OCI-LY7 (cell line): ENCODE measurements at regions not wholly inside any gene's neighbourhood (a gene's known extent, or its start where the extent isn't known, plus 50 kb on each side); places are given as distances from the start of the nearest gene placed in this dataset.

Experiments used
- BruUV-seq: library from RNA; stranded (reverse); fragments of 400-500 nt; replicated peaks from 2 replicates; lab custom pipeline; 2021; lab: Mats Ljungman, UMichigan
- CTCF ChIA-PET: fragments of 300-600 bp; sonication (Branson Sonifier 250); formaldehyde crosslinking; loops from one replicate; lab custom pipeline; 2022; ENCODE audit warnings: antibody characterized with exemption; ENCODE audit not compliant: unreplicated experiment; lab: Charles Lee
- POLR2A ChIA-PET: fragments of 300-600 bp; sonication (Branson Sonifier 250); formaldehyde crosslinking; loops from one replicate; lab custom pipeline; 2022; ENCODE audit warnings: antibody characterized with exemption; lab: Charles Lee
- DNase-seq: peaks from one replicate; pipeline ENCODE4 v3.0.0-alpha.2; 2015; ENCODE audit warnings: low spot score
- H2AFZ ChIP-seq: fragments of 200-600 bp; sonication (generic), shearing (Covaris generic); 2 replicates; pipeline ENCODE4 v1.6.1; 2014; ENCODE audit warnings: mild to moderate bottlenecking, antibody characterized with exemption, low read length, moderate library complexity
- H3K27ac ChIP-seq: fragments of 200-600 bp; sonication (generic); 2 replicates; pipeline ENCODE4 v1.5.1; 2014; ENCODE audit warnings: mixed run types, low read depth, mild to moderate bottlenecking, moderate library complexity, low read length, inconsistent platforms; ENCODE audit not compliant: poor library complexity, severe bottlenecking
- H3K36me3 ChIP-seq: fragments of 200-600 bp; sonication (generic); 2 replicates; pipeline ENCODE4 v1.6.1; 2014; ENCODE audit warnings: mild to moderate bottlenecking, antibody characterized with exemption, low read length, moderate library complexity, mixed read lengths; ENCODE audit not compliant: insufficient read depth
- H3K4me1 ChIP-seq: fragments of 200-600 bp; sonication (generic); 2 replicates; pipeline ENCODE4 v1.5.1; 2014; ENCODE audit warnings: mild to moderate bottlenecking, low read length; ENCODE audit not compliant: insufficient read depth, poor library complexity, severe bottlenecking
- H3K4me2 ChIP-seq: fragments of 200-600 bp; sonication (generic); 2 replicates; pipeline ENCODE4 v1.6.1; 2014; ENCODE audit warnings: mild to moderate bottlenecking, low read length
- H3K4me3 ChIP-seq: fragments of 200-600 bp; sonication (generic); 2 replicates; pipeline ENCODE4 v1.5.1; 2014; ENCODE audit warnings: mild to moderate bottlenecking, low read depth, low read length; ENCODE audit not compliant: poor library complexity, severe bottlenecking
- H3K79me2 ChIP-seq: fragments of 200-600 bp; sonication (generic); 2 replicates; pipeline ENCODE4 v1.6.1; 2016; ENCODE audit warnings: low read depth, mild to moderate bottlenecking, low read length, moderate library complexity, mixed read lengths; ENCODE audit not compliant: insufficient read depth
- H3K9me2 ChIP-seq: fragments of 200-600 bp; sonication (generic); 2 replicates; pipeline ENCODE4 v1.6.1; 2016; ENCODE audit warnings: mild to moderate bottlenecking, low read length, mixed read lengths; ENCODE audit not compliant: insufficient read depth
- H3K9me3 ChIP-seq: fragments of 200-600 bp; sonication (generic); 2 replicates; pipeline ENCODE4 v1.6.1; 2014; ENCODE audit warnings: mild to moderate bottlenecking, mixed run types, low read length, mixed read lengths
- H4K20me1 ChIP-seq: fragments of 200-600 bp; sonication (generic); 2 replicates; pipeline ENCODE4 v1.6.1; 2014; ENCODE audit warnings: mild to moderate bottlenecking, antibody characterized with exemption, low read length, moderate library complexity, mixed read lengths; ENCODE audit not compliant: insufficient read depth
- EZH2phosphoT487 ChIP-seq: fragments of 200-600 bp; sonication (generic); IDR thresholded peaks from 2 replicates; pipeline ENCODE4 v1.6.1; 2018; ENCODE audit warnings: low read depth, borderline replicate concordance, mild to moderate bottlenecking, mixed run types, antibody characterized with exemption, low read length, moderate library complexity, mixed read lengths
- intact Hi-C: fragments of 100-400 bp; cut with micrococcal nuclease; formaldehyde crosslinking; loops from one replicate; pipeline ENCODE4 v1.10.0; 2022; ENCODE audit not compliant: unreplicated experiment
- TF ChIP-seq, protein P1 (sequence below): fragments of 200-600 bp; sonication (generic); conservative IDR thresholded peaks from 2 replicates; pipeline ENCODE4 v1.5.1; 2014; ENCODE audit warnings: mild to moderate bottlenecking, antibody characterized with exemption, low read length, moderate library complexity, mixed read lengths

DNA sequence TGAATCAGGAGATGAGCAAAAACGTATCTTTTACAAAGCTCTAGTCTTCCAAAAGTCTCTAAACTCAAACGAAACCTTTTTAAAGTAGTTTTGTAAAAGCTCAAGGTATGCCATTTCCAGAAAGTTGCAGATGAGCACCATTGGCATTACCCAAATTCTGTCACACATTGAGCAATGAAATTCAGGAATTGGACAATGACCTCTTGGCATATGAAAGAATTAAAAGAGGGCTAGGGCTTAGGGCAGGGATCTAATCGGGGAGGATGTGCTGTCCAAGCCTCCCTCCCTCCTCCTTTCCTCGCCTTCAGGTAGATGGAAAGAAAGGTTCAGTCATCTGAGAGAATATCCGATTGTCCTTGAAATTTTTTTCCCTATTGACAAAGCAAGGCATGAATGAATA is 133.1 kb upstream of the CPNE4 start:
- Histone ChIP-seq H3K9me3 (no peaks in the 10 kb centered on the region), H4K20me1 (no peaks in the 10 kb centered on the region), H2AFZ (no peak overlapping the region), H3K27ac (no peak overlapping the region), H3K4me1 (no peaks in the 10 kb centered on the region), H3K4me2 (no peak overlapping the region), H3K79me2 (no peaks in the 10 kb centered on the region), H3K9me2 (no peaks in the 10 kb centered on the region), H3K36me3 (no peaks in the 10 kb centered on the region), H3K4me3 (no peak overlapping the region)
- TF ChIP-seq EZH2phosphoT487, result no peak
- TF ChIP-seq, protein P1, sequence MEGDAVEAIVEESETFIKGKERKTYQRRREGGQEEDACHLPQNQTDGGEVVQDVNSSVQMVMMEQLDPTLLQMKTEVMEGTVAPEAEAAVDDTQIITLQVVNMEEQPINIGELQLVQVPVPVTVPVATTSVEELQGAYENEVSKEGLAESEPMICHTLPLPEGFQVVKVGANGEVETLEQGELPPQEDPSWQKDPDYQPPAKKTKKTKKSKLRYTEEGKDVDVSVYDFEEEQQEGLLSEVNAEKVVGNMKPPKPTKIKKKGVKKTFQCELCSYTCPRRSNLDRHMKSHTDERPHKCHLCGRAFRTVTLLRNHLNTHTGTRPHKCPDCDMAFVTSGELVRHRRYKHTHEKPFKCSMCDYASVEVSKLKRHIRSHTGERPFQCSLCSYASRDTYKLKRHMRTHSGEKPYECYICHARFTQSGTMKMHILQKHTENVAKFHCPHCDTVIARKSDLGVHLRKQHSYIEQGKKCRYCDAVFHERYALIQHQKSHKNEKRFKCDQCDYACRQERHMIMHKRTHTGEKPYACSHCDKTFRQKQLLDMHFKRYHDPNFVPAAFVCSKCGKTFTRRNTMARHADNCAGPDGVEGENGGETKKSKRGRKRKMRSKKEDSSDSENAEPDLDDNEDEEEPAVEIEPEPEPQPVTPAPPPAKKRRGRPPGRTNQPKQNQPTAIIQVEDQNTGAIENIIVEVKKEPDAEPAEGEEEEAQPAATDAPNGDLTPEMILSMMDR, result no peak
- CTCF ChIA-PET, result no interaction called here
- DNase-seq, result no peak
- BruUV-seq, result no TSS peak
- intact Hi-C loops, result no loop called here
- POLR2A ChIA-PET, result no interaction called here

DNA sequence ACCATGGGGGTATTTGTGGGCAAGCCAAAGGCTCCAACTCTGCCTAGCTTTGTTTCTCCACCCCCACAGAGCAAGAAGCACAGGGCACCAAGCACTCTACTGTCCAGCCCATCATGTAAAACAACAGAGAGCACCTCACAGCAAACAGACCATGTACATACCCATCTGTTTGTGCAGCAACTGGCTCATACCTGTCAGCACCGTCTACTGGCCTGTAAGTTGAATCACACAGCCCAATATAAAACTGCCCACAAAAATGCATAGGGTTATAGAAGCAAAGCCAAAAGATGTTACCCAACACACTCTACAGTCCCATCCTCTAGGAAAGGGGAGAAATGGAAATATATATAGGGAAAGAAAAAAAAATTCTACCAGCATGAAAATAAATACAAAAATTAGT is 139.7 kb upstream of the CPNE4 start:
- H3K4me2 ChIP-seq, result no peak overlapping the region
- intact Hi-C loops, result no loop called here
- H3K4me1 ChIP-seq, result no peaks in the 10 kb centered on the region
- no peaks in the 10 kb centered on the region for H3K9me2 ChIP-seq
- CTCF ChIA-PET, result no interaction called here
- POLR2A ChIA-PET, result no interaction called here
- no peaks in the 10 kb centered on the region for H3K9me3 ChIP-seq
- TF ChIP-seq EZH2phosphoT487, result no peak
- TF ChIP-seq, protein P1, result no peak
- no peaks in the 10 kb centered on the region for H3K79me2 ChIP-seq
- no peak overlapping the region for H2AFZ ChIP-seq
- BruUV-seq, result no TSS peak
- no peak overlapping the region for H3K27ac ChIP-seq
- H3K4me3 ChIP-seq, result no peak overlapping the region
- no peaks in the 10 kb centered on the region for H4K20me1 ChIP-seq
- DNase-seq, result no peak
- no peaks in the 10 kb centered on the region for H3K36me3 ChIP-seq

DNA sequence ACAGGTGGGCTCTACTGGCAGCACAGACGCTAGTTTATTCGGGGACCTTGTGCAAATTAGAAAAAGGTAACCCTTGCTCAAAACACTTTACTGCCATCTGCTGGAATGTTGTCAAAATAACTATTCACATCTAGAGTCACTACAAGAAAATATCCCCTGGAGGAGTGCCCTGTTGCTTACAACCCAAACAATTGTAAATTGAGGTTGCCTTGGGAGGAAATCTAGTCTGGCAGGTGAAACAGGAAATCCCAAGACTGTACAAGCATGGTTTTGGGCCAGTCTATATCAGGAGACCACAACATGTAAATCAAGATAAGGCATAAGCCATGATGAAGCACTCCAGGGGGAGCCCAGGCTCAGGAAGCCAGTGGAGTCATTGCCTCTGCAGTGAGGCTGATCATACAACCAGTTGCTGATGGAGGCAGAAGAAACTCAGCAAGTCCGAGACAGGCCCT is 136.8 kb upstream of the ACP3 start:
- Histone ChIP-seq H3K4me3 (no peak overlapping the region), H3K4me2 (no peak overlapping the region), H3K9me2 (no peaks in the 10 kb centered on the region), H3K4me1 (no peaks in the 10 kb centered on the region), H3K36me3 (no peaks in the 10 kb centered on the region), H3K9me3 (no peaks in the 10 kb centered on the region), H2AFZ (no peak overlapping the region), H3K79me2 (no peaks in the 10 kb centered on the region), H3K27ac (no peak overlapping the region), H4K20me1 (no peaks in the 10 kb centered on the region)
- POLR2A ChIA-PET, result no interaction called here
- peak; percentile 58 for DNase-seq
- no peak for TF ChIP-seq EZH2phosphoT487
- TF ChIP-seq, protein P1, result peak; percentile 79
- CTCF ChIA-PET, result no interaction called here
- BruUV-seq, result no TSS peak
- intact Hi-C loops, result loop anchor here (5.0 kb wide), 1 partner anchor 143 kb away; the partner anchor contains the start of gene CPNE4
